Thyroid gland (tissue), 4 donors: ENCODE measurements at regions not wholly inside any gene's neighbourhood (a gene's known extent, or its start where the extent isn't known, plus 50 kb on each side); places are given as distances from the start of the nearest gene placed in this dataset.

Experiments used
- POLR2A ChIP-seq, 2 donors: fragments of 450-650 bp; IDR thresholded peaks; one replicate each; pipeline ENCODE4 v1.6.1; 2017; ENCODE audit warnings: antibody characterized with exemption in 2 of 2, mild to moderate bottlenecking in 2 of 2, moderate library complexity in 1 of 2
- TF ChIP-seq, protein P1 (sequence below), 6 experiments: fragments of 200-600 bp in 3 of 6; fragments of 450-650 bp in 3 of 6; sonication (generic) in 3 of 6; IDR thresholded peaks; one replicate each; pipeline ENCODE4 v1.5.1; 2016 to 2019; ENCODE audit warnings: antibody characterized with exemption in 6 of 6, mild to moderate bottlenecking in 2 of 6, inconsistent platforms in 1 of 6, moderate library complexity in 1 of 6

DNA sequence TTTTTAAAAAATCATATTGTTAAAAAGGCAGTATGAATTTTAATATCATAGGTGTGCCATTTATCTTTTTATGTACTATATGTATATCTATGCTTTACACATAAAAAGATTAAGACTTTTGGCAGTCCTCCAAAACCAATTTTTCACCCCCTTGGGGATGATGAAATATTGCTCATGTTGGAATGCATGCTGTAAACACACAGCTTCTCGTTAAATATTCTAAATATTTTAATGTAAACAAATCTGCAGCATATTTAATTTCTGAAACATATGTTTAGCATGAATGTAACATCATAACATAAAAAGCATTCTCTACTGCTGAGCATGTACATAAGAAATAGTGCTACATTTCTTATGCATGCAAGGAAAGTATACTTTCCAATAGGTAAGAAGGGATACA, 484.3 kb upstream of the LRATD1 start:
- TF ChIP-seq POLR2A (IDR thresholded peaks at IDR 0.05), result no peak
- TF ChIP-seq, protein P1, sequence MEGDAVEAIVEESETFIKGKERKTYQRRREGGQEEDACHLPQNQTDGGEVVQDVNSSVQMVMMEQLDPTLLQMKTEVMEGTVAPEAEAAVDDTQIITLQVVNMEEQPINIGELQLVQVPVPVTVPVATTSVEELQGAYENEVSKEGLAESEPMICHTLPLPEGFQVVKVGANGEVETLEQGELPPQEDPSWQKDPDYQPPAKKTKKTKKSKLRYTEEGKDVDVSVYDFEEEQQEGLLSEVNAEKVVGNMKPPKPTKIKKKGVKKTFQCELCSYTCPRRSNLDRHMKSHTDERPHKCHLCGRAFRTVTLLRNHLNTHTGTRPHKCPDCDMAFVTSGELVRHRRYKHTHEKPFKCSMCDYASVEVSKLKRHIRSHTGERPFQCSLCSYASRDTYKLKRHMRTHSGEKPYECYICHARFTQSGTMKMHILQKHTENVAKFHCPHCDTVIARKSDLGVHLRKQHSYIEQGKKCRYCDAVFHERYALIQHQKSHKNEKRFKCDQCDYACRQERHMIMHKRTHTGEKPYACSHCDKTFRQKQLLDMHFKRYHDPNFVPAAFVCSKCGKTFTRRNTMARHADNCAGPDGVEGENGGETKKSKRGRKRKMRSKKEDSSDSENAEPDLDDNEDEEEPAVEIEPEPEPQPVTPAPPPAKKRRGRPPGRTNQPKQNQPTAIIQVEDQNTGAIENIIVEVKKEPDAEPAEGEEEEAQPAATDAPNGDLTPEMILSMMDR (IDR thresholded peaks at IDR 0.05), result no peak
